NCI-H69 (cell line): ENCODE measurements at regions not wholly inside any gene's neighbourhood (a gene's known extent, or its start where the extent isn't known, plus 50 kb on each side); places are given as distances from the start of the nearest gene placed in this dataset.
"Not testable (repeated sequence)": the region's sequence is repeated elsewhere in the genome, so short reads cannot be mapped to it uniquely, and the experiment has no call there.

Experiments
- DNase-seq: peaks from one replicate; lab custom pipeline; 2025; lab: John Stamatoyannopoulos, UW

DNA sequence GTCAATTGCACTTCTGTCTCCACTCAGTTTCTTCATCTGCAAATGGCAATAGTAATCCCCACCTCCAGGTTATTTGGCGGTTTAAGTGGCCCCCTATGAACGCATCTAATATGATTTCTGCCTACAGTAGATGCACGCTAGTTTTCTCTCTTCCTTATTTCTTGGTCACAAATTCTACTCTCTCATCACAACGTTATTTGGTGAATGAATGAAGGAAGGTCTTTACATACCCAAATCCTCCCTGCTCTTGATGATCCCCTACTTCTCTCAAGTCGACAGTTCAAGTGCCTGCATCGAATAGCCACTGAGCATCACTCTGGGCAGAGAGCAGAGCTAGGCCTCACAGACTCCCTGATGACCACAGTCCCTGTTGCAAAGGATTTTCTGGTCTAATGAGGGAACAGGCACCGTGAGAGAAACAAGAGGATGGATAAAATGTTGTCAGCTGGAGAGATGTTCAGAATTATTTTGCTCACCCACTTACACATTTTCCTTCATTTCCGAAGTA is 181.2 kb upstream of the SMAD3 start:
- no peak for DNase-seq

DNA sequence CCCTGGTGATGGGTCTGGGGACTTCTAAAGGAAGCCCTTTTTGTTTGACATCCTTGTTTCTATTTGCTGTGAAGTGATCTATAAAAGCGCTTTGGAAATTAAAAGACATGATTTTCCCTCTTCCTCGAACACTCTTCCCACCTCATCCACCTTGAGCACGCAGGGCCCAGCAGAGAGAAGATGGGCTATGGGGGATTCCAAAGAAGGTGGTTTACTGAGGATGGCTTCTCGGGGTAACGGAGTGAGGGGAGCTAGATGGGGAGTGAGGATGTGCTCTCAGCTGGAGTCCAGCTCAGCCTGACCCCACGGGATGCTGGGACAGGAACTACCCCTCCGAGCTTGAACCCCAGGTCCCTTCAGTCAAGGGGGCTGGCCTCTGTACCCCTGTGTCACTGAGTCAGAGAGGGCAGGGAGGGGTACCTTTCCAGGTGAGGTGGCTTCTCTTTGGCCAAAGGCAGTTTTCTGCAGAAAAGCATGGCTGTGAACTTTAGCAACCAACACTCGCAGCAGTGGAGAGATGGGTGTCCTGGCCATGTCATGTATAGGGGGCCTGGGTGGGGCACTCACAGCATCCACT is 180.7 kb upstream of the SMAD3 start:
- DNase-seq = no peak

DNA sequence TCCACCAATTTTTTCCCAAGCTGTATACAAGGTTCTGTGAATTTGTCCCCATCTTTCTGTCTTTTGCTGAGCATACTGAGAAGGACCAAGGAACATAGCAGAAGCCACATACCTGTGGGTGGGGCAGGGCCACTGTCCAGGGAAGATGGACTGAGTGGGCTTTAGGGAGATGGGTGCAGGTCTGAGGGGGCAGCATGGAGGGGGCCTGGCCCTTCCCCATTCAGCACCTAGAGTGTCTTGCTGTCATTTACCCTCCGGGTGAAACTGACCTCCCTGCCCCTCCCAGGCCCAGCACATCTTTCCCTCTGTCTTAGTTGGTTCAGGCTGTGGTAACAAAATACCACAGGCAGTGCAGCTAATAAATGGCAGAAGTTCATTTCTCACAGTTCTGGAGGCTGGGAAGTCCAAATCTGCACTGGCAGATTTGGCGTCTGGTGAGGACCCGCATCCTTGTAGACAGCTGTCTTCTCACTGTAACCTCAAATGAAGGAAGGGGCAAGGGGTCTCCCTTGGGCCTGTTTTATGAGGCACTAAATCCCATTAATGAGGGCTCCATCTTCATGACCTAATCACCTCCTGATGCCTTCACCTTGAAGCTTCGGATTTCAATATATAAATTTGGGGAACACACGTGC is 180.0 kb upstream of the SMAD3 start:
- DNase-seq = no peak

DNA sequence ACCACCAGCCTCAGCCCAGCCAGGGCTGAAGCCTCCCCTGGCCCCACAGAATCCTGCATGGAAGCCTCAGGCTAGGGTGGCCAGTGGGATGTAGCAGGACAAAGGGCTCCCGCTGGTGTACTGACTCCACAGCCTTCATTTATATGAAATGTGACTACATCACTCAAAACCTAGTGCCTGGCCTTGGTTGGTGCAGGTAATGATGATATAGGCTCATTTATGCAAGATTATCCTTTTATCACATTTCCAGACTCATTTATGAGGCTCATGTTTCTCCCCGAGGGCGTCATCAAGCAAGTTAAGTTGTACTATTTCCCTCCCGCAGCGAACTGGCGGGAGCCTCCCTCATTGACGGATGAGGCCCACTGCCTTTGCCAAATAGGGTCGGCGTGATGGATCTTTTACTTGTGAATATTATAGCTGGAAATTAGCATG is 179.1 kb upstream of the SMAD3 start:
- DNase-seq = peak; percentile 92

DNA sequence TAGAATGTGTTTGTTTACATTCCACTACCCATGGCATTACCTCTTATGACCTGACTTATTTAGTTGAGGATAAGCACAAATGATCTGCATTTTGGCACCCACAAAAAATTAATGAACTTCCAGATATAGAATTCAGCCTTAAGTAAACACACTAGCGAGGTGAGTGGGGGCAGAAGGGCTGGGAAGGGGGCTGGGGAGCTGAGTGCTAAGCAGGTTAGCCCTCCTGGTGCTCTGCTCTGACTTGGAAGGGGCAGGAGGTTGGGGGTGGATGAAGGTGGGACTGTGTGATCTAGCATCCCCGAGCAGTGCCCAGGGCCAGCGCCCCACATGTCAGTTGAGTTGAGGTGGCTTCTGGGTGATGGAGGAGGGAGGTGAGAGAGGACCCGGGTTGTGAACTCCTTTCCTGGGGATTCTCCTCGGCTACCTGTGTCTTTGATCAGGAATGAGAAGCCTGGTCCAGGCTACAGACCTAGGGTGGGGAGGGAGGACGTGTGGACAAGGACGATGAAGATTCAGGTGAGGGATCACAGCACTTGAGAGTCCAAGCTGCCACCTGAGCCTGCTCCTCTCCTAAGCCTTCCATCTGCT is 178.6 kb upstream of the SMAD3 start:
- peak; percentile 61 for DNase-seq

DNA sequence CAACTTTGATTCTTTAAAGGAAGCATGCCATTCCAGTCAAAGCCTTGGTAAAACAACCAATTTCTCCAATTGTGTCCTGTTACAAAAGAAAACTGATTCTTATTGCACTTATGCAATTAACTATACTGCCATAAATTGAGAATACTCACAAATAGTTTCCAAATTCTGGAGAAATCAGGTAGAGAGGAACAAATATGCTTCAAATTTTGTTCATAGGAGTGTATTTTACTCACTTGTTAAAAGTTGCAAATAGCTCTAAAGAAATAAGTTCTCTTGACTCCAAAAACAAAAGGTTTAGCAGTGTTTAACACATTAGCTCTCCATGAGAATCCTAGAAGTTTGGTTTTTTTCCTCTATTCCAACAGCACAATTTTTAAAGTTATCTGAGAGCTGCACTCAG is 176.1 kb upstream of the SMAD3 start:
- not testable (repeated sequence) for DNase-seq

DNA sequence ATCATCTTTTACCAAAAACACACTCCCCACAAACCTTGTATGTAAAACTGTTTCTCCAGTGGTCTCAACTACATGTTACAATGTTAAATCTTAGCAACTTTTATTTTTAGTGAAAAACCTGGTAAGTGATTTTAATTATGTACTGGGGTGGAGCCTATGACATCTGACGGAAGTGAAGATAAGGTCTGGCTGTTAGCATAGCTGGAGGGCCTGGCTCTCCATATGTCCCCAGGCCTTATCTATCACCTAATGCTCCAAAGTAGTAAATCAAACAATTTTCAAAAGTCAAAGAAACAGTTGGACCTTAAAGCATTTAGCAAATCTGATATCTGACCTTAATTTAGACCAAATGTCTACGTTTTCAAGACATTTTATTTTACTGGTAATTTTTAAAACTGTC is 173.6 kb upstream of the SMAD3 start:
- DNase-seq = no peak

DNA sequence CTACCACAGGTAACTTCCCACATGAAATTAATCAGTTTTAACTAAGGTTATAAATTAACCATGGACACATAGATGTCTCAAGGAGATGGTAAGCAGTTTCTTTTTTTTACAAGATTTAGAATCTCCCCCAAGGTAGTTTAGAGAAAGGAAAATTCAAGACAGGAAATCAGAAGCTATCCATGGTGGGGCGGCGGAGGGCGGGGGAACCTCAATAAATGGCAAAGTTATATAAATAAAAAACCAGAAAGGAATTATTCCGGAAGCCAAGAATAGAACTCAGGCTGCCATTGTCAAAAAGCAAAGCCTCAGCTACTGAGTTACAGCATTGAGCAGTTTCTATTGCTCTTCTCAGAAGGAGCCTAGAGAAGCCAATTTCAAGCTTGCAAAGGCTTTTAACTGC is 172.1 kb upstream of the SMAD3 start:
- DNase-seq = no peak

DNA sequence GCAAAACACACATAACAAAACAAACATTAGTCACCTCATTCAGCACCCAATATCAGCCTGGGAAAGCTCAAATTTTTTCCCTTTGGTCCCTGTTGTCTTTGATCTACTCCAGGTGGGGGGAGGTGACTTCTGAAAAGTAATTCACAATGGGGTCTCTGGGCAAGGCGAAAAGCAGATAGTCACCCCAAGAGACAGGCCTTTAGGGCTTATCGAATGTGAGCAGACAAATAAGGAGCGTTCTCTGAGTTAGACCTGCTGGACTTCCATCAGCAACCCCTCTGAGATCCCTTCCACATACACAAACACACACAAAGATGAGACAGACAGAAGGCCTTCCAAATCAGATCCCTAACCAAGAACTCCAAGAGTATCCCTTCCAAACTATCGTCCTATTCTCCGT is 171.0 kb upstream of the SMAD3 start:
- DNase-seq = no peak

DNA sequence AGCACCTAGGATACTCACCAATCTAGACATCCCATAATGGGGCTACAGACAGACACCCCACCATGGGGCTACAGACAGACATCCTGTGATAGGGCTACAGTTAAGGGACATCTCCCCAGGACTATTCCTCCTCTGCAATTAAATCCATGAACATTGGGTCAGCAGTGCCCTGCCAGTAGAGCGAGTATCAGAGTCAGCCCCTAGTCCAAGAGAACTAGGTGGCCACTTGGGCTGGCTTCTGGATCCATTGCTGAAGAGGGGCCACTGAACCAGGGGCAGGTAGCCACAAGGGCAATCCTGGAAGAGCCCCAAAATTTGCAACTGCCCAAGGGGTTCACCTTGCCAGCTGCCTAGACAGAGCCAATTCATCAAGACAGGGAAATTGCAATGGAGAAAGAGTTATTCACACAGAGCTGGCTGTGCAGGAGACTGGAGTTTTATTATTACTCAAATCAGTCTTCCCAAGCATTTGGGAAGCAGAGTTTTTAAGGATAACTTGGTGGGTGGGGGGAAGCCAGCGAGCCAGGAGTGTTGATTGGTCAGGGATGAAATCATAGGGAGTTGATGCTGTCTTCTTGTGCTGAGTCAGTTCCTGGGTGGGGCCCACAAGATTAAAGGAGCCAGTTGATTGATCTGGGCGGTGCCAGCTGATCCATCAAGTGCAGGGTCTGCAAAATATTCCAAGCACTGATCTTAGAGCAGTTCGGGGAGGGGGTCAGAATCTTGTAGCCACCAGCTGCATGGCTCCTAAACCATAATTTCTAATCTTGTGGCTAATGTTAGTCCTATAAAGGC is 170.2 kb upstream of the SMAD3 start:
- DNase-seq = no peak

DNA sequence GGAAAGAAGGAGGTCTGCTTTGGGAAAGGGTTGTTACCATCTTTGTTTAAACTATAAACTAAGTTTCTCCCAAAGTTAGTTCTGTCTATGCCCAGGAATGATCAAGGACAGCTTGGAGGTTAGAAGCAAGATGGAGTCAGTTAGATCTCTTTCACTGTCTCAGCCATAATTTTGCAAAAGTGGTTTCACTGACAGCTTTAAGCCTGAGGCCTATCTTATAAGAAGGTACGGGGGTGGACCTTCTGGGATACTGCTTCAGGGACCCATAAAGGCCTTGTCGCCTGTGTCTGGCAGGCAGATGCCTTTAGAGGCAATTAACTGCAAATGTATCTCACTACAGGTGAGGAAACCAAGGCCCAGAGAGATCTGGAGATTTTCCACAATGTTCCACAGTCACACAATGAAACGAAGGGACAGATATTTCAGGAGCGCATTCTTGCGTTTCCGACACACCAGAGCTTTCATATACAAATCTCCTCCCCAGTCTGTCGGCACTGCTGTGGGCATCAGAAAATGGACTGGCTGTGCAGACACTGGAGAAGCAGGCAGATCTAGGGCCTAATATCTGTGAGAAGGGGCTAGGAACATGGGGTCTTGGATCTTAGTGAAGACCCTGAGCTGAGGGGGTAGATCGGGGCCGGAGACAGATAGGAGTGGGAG is 169.5 kb upstream of the SMAD3 start:
- no peak for DNase-seq

DNA sequence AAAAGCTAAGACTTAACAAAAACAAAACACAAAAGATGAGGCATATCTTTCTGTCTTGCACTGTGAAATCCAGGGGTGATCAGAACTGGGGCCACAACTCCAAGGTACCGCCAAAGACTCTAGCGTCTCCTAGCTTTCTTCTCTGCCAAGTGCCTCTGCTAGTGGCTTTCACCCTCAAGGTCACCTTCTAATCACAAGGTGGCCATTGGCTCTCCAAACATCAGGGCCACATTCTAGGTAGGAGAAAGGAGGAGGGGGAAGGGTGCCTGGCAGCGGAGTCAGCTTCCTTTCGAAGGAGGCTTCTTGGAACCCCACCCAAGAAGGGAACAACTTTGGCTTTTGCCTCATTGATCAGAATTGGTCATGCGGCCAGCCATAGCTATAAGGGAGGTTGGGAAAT is 168.8 kb upstream of the SMAD3 start:
- no peak for DNase-seq

DNA sequence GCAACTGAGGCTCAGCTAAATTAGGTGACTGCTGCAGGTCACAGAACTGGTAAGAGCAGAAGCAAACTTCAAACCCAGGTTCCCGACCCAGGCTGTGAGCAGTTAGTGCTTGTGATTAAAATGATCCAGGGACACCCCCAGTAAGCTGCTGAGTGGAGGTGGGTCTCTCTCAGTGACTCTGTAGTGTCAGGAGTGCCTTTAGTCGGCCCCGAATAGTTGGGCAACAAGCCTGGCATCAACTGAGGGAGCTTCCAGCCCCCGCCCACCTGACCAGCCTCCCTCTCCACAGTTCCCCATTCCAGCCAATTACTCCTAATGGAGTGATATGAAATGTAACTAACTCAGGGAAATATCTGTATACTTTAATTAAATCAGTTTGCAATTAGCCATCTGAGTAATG is 168.0 kb upstream of the SMAD3 start:
- no peak for DNase-seq

DNA sequence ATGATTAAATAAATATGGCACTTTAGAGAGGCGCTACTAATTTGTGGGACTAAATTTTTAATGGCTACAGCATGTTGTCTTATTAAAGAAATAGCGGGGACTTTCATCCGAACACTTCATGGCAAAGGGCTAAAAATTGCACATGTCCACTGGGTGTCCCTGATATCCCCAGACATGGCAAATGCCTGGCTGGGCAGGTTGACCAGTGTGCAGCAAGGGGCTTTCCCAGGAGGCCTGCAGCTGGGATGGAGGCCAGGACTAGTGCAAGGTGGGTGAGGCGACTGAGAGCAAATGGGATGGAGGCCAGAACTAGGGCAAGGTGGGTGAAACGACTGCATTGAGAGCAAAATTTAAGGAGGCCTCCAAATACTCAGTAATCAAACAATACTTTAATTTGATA is 167.4 kb upstream of the SMAD3 start:
- DNase-seq = no peak

DNA sequence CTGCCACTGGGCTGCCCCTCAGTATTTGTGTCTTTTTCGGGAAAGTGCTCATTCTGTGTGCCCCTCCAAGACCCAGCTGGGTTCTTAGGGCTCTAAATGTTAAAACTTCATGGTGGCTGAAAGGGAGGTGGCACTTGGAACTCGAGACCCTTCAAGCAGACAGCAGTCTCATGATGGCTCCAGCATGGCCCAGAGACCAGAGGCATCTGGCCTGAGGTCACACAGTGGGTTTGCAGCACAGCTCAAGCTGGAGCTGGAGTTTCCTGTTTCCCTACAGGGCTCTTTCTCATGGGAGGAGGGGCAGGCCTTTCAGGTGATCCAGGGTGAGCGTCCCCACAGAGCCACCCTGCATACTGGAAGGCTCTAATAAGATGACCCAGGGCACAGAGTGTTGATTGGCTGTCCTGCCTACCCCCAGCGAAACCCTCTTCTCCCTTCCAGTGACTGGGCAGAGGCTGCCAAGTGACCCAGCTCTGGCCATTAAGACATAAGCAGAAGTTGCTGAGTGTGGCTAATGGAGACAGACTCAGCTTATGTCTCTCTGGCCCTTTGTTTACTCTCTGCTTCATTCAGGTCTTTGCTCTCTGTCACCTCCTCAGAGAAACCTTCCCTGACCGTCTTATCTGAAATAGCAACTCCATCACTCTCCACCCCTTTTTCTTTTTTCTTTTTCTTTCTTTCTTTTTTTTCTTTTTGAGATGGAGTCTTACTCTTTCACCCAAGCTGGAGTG is 166.6 kb upstream of the SMAD3 start:
- DNase-seq = no peak

DNA sequence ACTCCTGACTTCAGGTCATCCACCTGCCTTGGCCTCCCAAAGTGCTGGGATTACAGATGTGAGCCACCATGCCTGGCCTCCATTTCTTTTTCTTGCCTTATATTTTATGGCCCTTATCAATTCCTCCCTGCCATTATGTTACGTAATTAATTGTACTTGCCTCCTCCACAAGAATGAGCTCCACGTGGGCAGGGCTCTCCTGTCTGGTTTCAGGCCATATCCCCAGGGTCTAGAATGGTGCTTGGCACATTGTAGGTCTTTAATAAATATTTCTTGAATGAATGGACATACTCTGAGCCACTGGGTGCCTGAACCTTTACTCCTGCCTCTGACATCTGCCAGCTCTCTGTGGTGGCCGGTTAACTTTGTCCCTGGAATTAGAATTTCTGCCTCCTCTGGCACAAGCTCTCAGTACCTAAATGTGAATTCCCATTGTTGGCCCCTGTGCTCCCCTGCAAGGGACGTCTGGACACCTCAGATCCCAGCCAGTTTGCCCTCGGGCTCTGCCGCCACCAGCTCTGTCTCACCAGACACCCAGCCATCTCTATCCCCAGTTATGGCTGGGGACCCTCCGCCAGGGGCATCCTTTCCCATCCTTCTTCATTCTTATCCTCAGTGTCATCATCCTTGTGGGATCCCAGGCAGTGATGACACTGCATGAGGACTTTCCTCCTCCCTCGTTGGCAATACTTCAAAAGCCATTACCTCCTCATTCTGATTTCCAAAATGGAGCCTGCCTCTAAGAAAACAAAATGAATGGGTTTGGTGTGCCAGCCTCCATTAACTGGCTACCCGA is 165.6 kb upstream of the SMAD3 start:
- DNase-seq = peak; percentile 21

DNA sequence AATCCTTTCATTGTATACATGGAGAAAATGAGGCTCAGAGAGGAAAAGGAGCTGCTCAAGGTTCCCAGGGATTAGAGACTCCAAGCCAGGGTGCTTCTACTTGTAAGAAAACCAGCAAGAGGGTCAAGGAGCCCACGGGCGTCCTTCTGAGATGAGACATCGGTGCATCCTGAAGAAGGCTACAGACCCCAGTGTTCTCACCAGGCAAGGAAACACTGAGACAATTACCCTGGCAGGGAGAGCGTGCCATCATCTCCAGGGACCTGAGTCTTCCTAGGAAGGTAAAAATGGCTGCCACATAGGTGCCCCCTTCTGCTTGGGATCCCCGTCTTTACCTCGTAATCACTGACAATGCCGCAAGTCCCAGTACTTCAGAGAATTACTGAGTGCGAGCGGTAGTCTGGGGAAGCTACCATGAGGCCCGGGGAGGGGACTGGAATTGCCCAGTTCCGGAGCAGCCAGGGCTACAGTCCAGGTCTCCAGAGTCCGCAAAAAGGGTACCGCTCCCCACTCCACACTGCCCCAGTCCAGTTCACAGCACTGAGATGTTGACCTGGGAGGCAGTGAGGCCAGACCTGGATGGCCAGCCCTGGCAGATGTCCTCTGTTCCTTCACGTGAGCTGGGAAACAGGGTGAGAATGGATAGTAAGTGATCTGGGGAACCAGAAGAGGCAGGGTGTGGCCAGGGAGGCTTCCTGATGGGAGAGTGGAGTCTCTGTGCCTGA is 164.7 kb upstream of the SMAD3 start:
- no peak for DNase-seq

DNA sequence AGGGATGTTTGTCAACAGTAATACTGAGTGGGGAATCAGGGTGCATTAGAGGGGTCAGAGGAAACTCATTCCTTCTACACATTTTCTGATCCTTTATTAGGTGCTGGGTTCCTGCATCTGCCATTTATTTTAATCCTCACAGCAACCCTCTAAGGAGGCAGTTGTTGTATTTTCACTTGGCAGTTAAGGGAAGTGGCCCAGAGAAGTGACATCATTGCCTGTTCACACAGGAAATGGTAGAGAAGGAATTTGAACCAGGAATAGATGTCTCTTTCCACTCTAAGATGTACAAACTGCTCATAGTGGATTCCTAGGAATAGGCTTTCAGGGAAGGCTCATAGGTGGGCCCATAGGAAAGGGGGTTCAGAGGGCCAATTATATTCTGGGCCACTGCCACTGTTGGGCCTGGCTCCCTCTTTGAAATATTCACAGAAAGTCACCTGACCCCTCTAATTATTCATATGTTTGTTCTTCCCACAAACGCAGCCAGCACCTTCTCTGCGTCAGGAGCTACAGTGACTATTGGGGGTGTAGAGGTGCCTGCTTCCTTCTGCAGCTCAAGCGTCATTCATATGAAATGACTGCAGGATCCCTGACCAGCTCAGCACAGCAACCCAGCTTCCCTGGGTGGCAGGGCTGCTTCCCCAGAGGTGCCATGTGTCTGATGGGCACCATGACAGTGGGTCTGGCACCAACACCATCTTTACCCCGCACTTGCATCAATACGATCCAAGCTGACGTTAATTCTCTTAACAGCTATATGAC is 163.9 kb upstream of the SMAD3 start:
- DNase-seq = peak; percentile 53

DNA sequence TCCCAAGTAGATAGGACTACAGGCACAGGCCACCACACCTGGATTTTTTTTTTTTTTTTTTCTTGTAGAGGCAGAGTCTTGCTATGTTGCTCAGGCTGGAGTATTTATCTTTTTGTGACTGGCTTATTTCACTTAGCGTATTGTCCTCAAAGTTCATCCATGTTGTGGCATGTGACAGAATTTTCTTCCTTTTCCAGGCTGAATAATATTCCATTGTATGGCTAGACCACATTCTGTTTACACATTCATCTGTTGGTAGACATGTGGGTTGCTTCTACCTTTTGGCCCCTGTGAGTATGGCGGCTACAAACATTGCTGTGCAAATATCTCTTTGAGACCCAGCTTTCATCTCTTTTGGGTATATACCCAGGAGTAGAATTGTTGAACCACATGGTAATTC is 160.2 kb upstream of the SMAD3 start:
- DNase-seq = no peak
